SU-DHL-6 (cell line): ENCODE measurements at regions not wholly inside any gene's neighbourhood (a gene's known extent, or its start where the extent isn't known, plus 50 kb on each side); places are given as distances from the start of the nearest gene placed in this dataset.

Experiments used
- H2AFZ ChIP-seq: fragments of 200-600 bp; sonication (generic); 2 replicates; pipeline ENCODE4 v1.6.1; 2014; ENCODE audit warnings: low read depth, mild to moderate bottlenecking, moderate library complexity, mixed read lengths, antibody characterized with exemption, low read length; ENCODE audit not compliant: severe bottlenecking
- H3F3A ChIP-seq: fragments of 200-600 bp; shearing (Covaris generic); 2 replicates; pipeline ENCODE4 v1.6.0; 2016; ENCODE audit warnings: antibody characterized with exemption, mild to moderate bottlenecking; ENCODE audit not compliant: insufficient read depth
- H3K27ac ChIP-seq: fragments of 200-600 bp; sonication (generic); 2 replicates; pipeline ENCODE4 v1.5.1; 2016; ENCODE audit warnings: low read depth, mild to moderate bottlenecking, low read length, moderate library complexity, mixed read lengths
- H3K27me3 ChIP-seq: fragments of 200-600 bp; sonication (generic), shearing (Covaris generic); 2 replicates; pipeline ENCODE4 v1.6.0; 2014; ENCODE audit warnings: mild to moderate bottlenecking, low read length
- H3K36me3 ChIP-seq: fragments of 200-600 bp; sonication (generic); 2 replicates; pipeline ENCODE4 v1.6.1; 2014; ENCODE audit warnings: mild to moderate bottlenecking, low read length, mixed read lengths
- H3K4me2 ChIP-seq: fragments of 300-600, 200-600 bp; shearing (Covaris generic), sonication (generic); 2 replicates; pipeline ENCODE4 v1.6.0; 2014; ENCODE audit warnings: low read length, low read depth, mild to moderate bottlenecking; ENCODE audit not compliant: poor library complexity, severe bottlenecking
- H3K4me3 ChIP-seq: fragments of 200-600 bp; sonication (generic); 2 replicates; pipeline ENCODE4 v1.5.1; 2014; ENCODE audit warnings: antibody characterized with exemption, low read length, mild to moderate bottlenecking, mixed read lengths; ENCODE audit not compliant: insufficient read depth, poor library complexity, severe bottlenecking
- H3K79me2 ChIP-seq: fragments of 200-600 bp; sonication (generic); 2 replicates; pipeline ENCODE4 v1.6.1; 2014; ENCODE audit warnings: mild to moderate bottlenecking, low read length, moderate library complexity; ENCODE audit not compliant: insufficient read depth
- H3K9ac ChIP-seq: fragments of 200-600 bp; sonication (generic); 2 replicates; pipeline ENCODE4 v1.7.0; 2014; ENCODE audit warnings: mild to moderate bottlenecking, low read length
- H3K9me2 ChIP-seq: fragments of 200-600 bp; sonication (generic); replicated peaks from 2 replicates; pipeline ENCODE4 v1.6.1; 2014; ENCODE audit warnings: low read length; ENCODE audit not compliant: insufficient read depth
- H3K9me3 ChIP-seq: fragments of 200-600 bp; sonication (generic); 2 replicates; pipeline ENCODE4 v1.6.1; 2014; ENCODE audit warnings: low read length, mixed read lengths; ENCODE audit not compliant: insufficient read depth
- H4K20me1 ChIP-seq: fragments of 200-600 bp; sonication (generic); 2 replicates; pipeline ENCODE4 v1.6.1; 2014; ENCODE audit warnings: low read depth, mild to moderate bottlenecking, antibody characterized with exemption, low read length, moderate library complexity, mixed read lengths
- EZH2phosphoT487 ChIP-seq: fragments of 200-600 bp; sonication (generic), shearing (Covaris generic); conservative IDR thresholded peaks from 2 replicates; pipeline ENCODE4 v1.6.1; 2018; ENCODE audit warnings: mild to moderate bottlenecking, antibody characterized with exemption, low read length, moderate library complexity, mixed read lengths
- TF ChIP-seq, protein P1 (sequence below): fragments of 200-600 bp; sonication (generic); IDR thresholded peaks from one replicate; pipeline ENCODE4 v1.5.1; 2017; ENCODE audit warnings: antibody characterized with exemption, mild to moderate bottlenecking, low read length, moderate library complexity; ENCODE audit not compliant: insufficient read depth, poor library complexity, severe bottlenecking

DNA sequence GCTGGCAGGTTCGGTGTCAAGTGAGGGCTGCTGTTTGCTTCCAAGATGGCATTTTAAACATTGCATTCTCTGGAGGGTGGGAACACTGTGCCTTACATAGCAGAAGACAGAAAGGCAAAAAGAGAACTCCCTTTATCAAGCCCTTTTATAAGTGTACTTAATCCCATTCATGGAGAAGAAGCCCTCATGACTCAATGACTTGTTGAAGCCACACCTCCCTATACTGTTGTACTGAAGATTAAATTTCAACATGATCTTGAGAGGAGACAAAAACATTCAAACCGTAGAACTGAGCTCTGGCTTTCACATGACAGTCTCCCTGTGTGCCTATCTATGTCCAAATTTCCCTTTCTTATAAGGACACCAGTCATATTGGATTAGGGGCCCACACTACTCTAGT is 443.4 kb upstream of the CDIN1 start:
- Histone ChIP-seq H4K20me1 (no peaks in the 10 kb centered on the region), H3K4me3 (no peak overlapping the region), H2AFZ (no peak overlapping the region), H3K4me2 (no peak overlapping the region), H3K9me2 (no peaks in the 10 kb centered on the region), H3K9me3 (no peaks in the 10 kb centered on the region), H3F3A (no peaks in the 10 kb centered on the region), H3K27ac (no peak overlapping the region), H3K9ac (no peak overlapping the region), H3K79me2 (no peaks in the 10 kb centered on the region), H3K36me3 (no peaks in the 10 kb centered on the region), H3K27me3 (no peaks in the 10 kb centered on the region)
- no peak for TF ChIP-seq EZH2phosphoT487
- TF ChIP-seq, protein P1, sequence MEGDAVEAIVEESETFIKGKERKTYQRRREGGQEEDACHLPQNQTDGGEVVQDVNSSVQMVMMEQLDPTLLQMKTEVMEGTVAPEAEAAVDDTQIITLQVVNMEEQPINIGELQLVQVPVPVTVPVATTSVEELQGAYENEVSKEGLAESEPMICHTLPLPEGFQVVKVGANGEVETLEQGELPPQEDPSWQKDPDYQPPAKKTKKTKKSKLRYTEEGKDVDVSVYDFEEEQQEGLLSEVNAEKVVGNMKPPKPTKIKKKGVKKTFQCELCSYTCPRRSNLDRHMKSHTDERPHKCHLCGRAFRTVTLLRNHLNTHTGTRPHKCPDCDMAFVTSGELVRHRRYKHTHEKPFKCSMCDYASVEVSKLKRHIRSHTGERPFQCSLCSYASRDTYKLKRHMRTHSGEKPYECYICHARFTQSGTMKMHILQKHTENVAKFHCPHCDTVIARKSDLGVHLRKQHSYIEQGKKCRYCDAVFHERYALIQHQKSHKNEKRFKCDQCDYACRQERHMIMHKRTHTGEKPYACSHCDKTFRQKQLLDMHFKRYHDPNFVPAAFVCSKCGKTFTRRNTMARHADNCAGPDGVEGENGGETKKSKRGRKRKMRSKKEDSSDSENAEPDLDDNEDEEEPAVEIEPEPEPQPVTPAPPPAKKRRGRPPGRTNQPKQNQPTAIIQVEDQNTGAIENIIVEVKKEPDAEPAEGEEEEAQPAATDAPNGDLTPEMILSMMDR: no peak

DNA sequence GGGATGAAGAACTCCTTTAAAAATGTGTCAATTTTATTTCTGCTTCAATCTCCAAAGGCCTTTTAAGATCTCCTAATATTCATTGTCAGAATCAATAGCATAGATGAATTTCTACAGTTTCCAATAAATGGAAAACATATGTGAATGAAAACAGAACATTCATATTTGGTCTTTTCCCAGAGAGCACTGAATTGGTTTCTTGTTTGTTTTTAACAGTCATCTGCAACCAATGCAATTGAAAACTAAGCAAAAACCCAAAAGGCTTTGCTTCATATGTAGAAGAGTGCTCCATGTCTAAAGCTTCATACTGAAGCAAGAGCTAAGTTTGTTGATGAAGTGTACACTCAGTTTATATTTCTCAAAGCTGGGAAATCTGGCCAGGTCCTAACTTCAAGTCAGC is 426.5 kb upstream of the CDIN1 start:
- no peak for TF ChIP-seq EZH2phosphoT487
- TF ChIP-seq, protein P1: no peak
- H3K27ac ChIP-seq: no peak overlapping the region
- H3K4me3 ChIP-seq: no peak overlapping the region
- H3K36me3 ChIP-seq: no peaks in the 10 kb centered on the region
- H3K9me2 ChIP-seq: no peaks in the 10 kb centered on the region
- H3K79me2 ChIP-seq: no peaks in the 10 kb centered on the region
- no peak overlapping the region for H3K4me2 ChIP-seq
- no peak overlapping the region for H3K9ac ChIP-seq
- no peaks in the 10 kb centered on the region for H3K27me3 ChIP-seq
- H3K9me3 ChIP-seq: no peaks in the 10 kb centered on the region
- H3F3A ChIP-seq: no peaks in the 10 kb centered on the region
- H4K20me1 ChIP-seq: no peaks in the 10 kb centered on the region
- no peak overlapping the region for H2AFZ ChIP-seq

DNA sequence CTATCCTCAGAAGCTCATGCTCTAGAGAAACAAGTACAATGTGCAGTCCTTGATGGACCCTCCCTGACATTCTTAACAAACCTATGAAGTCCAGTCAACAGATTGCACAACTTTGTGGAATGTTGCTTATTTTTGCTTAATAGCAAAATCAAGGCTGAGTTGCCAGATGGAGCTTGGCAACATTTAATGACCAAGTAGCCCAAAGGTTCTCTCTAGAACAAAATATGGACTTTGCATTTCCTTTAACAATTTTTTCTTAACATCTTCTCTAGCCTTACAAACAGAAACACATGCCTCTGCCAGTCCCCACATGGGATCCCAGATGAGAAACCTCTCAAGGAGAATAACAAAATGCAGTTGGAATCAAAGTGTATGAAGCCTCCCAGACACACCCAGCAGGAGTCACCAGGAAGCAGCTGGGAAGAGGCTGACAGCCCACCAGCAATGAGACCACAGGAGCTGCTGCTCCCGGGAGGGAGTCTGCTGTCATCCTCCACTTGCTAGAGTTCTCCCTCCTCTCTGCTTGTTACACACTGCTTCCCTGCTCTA is 422.5 kb upstream of the CDIN1 start:
- TF ChIP-seq, protein P1: no peak
- TF ChIP-seq EZH2phosphoT487: no peak
- no peak overlapping the region for H3K4me2 ChIP-seq
- no peak overlapping the region for H2AFZ ChIP-seq

More for the DNA sequence above, 422.5 kb upstream of the CDIN1 start:
- Histone ChIP-seq H3K27ac (no peak overlapping the region), H3F3A (no peaks in the 10 kb centered on the region), H3K4me3 (no peak overlapping the region), H3K27me3 (no peaks in the 10 kb centered on the region), H3K9me3 (no peaks in the 10 kb centered on the region), H3K9me2 (no peaks in the 10 kb centered on the region), H3K36me3 (no peaks in the 10 kb centered on the region), H3K9ac (no peak overlapping the region), H3K79me2 (no peaks in the 10 kb centered on the region), H4K20me1 (no peaks in the 10 kb centered on the region)
